ENCODE measurements at regions not wholly inside any gene's neighbourhood (a gene's known extent, or its start where the extent isn't known, plus 50 kb on each side); places are given as distances from the start of the nearest gene placed in this dataset.

DNA sequence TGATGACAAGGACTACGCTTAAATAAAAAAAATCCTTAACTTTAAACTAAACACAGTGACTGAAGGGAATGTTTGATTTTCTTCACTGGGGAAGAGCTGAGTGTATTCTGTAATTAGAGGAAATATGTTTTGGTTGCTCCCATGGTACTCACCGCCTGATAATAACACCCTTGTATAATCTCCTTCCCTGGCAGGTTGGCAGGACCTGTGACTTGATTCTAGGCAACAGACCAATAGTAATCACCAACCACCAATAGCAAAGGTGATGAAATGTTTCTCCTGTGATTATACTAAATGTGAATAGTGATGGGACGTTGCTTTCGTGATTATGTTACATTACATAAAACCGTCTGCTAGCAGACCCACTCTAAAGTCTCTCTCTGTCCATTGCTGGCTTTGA is 536.8 kb upstream of the CPEB2 start:
- Histone ChIP-seq H3K27me3 (replicated peaks in 1 of 7) (no peaks in the 10 kb centered on the region), H3K4me3 (no peak overlapping the region), H3K4me1 (no peaks in the 10 kb centered on the region), H3K36me3 (no peaks in the 10 kb centered on the region), H3K27ac (no peak overlapping the region), H3K9me3 (no peaks in the 10 kb centered on the region)
- intact Hi-C loops (cut with DNase I; ENCODE audit: low total_unique reads) = no loop called here
- no peak for DNase-seq
- 71 to 84% (median 81%) methylated on average over 5 of the region's 5 CpGs for WGBS, 5 donors
- TF ChIP-seq POLR2AphosphoS5 (IDR thresholded peaks at IDR 0.05) (no peak), POLR2A (IDR thresholded peaks at IDR 0.05) (no peak)
- TF ChIP-seq, protein P1, sequence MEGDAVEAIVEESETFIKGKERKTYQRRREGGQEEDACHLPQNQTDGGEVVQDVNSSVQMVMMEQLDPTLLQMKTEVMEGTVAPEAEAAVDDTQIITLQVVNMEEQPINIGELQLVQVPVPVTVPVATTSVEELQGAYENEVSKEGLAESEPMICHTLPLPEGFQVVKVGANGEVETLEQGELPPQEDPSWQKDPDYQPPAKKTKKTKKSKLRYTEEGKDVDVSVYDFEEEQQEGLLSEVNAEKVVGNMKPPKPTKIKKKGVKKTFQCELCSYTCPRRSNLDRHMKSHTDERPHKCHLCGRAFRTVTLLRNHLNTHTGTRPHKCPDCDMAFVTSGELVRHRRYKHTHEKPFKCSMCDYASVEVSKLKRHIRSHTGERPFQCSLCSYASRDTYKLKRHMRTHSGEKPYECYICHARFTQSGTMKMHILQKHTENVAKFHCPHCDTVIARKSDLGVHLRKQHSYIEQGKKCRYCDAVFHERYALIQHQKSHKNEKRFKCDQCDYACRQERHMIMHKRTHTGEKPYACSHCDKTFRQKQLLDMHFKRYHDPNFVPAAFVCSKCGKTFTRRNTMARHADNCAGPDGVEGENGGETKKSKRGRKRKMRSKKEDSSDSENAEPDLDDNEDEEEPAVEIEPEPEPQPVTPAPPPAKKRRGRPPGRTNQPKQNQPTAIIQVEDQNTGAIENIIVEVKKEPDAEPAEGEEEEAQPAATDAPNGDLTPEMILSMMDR (IDR thresholded peaks at IDR 0.05 in 8 of 11, conservative IDR thresholded peaks at IDR 0.05 in 3 of 11) = no peak

DNA sequence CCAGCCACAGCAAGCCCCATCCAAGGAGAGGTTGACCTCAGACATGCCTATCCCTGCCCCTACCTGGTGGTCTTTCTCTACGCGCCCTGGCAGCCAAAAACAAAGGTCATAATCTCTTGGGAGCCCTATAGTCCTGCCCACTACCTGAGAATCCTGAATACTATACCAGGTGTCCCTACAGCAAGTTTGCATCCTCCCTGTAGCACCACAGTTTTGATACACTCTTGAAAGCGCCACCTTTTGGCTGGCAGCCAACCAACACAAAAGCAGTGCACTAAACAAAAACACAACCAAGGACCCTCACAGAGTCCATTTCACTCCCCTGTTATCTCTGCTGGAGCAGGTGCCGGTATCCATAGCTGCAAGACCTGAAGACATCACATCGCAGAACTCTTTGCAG is 523.8 kb upstream of the CPEB2 start:
- no peaks in the 10 kb centered on the region for H3K36me3 ChIP-seq
- WGBS, 5 donors = 89 to 97% (median 93%) methylated on average over 5 of the region's 5 CpGs
- DNase-seq = no peak
- H3K27ac ChIP-seq = no peak overlapping the region
- no peaks in the 10 kb centered on the region for H3K9me3 ChIP-seq
- no peaks in the 10 kb centered on the region for H3K4me1 ChIP-seq
- TF ChIP-seq, protein P1 (IDR thresholded peaks at IDR 0.05 in 8 of 11, conservative IDR thresholded peaks at IDR 0.05 in 3 of 11) = no peak
- no peak overlapping the region for H3K4me3 ChIP-seq
- intact Hi-C loops (cut with DNase I; ENCODE audit: low total_unique reads) = no loop called here
- no peaks in the 10 kb centered on the region for H3K27me3 ChIP-seq (replicated peaks in 1 of 7)

DNA sequence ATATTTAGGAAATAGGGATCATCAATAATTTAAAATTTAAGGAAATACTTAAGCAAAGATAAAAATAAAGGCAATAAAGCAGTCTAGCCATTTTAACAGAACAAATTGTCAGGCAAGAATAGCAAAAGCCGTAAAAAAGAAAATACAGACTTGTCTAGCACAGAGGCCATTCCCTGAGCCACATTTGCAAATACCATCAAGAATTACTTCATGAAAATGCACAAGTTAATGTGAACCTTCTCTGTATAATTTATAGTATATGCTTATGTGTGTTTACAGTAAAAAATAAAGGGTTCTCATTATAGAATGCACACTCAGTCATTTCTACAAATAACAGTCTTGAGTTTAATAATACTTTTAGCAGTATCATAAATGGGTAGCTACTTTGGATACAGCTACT is 505.9 kb upstream of the CPEB2 start:
- 81 to 100% (median 95%) methylated on average over 1 of the region's 1 CpG for WGBS, 5 donors
- H3K9me3 ChIP-seq = no peaks in the 10 kb centered on the region

DNA sequence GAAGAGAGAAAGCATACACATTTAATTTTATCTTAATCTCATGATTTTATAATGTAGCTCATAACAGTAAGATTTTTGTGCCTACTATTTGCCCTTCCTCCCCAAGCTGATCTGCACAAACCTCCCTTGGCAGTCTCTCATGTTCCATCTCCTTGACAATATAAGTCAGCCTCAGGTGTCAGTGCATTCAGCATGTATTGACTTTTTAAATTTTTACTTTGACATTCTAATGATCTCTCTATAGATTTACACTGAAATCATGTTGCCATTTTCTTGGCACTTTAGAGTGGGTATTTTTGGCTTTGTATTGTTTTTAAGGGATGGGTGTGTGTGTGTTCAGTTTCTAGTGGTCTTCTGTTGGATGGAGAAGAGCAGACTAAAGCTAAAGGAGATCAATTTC is 505.3 kb upstream of the CPEB2 start:
- TF ChIP-seq POLR2A (IDR thresholded peaks at IDR 0.05) (no peak), POLR2AphosphoS5 (IDR thresholded peaks at IDR 0.05) (no peak)
- TF ChIP-seq, protein P1 (IDR thresholded peaks at IDR 0.05 in 8 of 11, conservative IDR thresholded peaks at IDR 0.05 in 3 of 11) = no peak
- Histone ChIP-seq H3K27me3 (replicated peaks in 1 of 7) (no peaks in the 10 kb centered on the region), H3K27ac (no peak overlapping the region), H3K4me1 (no peaks in the 10 kb centered on the region), H3K4me3 (no peak overlapping the region), H3K9me3 (no peaks in the 10 kb centered on the region), H3K36me3 (no peaks in the 10 kb centered on the region)
- intact Hi-C loops (cut with DNase I; ENCODE audit: low total_unique reads) = no loop called here
- no peak for DNase-seq

More for the DNA sequence above, 505.9 kb upstream of the CPEB2 start:
- intact Hi-C loops (cut with DNase I; ENCODE audit: low total_unique reads) = no loop called here
- DNase-seq = no peak
- Histone ChIP-seq H3K36me3 (no peaks in the 10 kb centered on the region), H3K27me3 (replicated peaks in 1 of 7) (no peaks in the 10 kb centered on the region), H3K4me1 (no peaks in the 10 kb centered on the region), H3K4me3 (no peak overlapping the region), H3K27ac (no peak overlapping the region)
- TF ChIP-seq, protein P1 (IDR thresholded peaks at IDR 0.05 in 8 of 11, conservative IDR thresholded peaks at IDR 0.05 in 3 of 11) = no peak
- TF ChIP-seq POLR2A (IDR thresholded peaks at IDR 0.05) (no peak), POLR2AphosphoS5 (IDR thresholded peaks at IDR 0.05) (no peak)

All from spleen (tissue), 11 donors.